ENCODE measurements at regions not wholly inside any gene's neighbourhood (a gene's known extent, or its start where the extent isn't known, plus 50 kb on each side); places are given as distances from the start of the nearest gene placed in this dataset.
"Not testable (repeated sequence)": the region's sequence is repeated elsewhere in the genome, so short reads cannot be mapped to it uniquely, and the experiment has no call there.

DNA sequence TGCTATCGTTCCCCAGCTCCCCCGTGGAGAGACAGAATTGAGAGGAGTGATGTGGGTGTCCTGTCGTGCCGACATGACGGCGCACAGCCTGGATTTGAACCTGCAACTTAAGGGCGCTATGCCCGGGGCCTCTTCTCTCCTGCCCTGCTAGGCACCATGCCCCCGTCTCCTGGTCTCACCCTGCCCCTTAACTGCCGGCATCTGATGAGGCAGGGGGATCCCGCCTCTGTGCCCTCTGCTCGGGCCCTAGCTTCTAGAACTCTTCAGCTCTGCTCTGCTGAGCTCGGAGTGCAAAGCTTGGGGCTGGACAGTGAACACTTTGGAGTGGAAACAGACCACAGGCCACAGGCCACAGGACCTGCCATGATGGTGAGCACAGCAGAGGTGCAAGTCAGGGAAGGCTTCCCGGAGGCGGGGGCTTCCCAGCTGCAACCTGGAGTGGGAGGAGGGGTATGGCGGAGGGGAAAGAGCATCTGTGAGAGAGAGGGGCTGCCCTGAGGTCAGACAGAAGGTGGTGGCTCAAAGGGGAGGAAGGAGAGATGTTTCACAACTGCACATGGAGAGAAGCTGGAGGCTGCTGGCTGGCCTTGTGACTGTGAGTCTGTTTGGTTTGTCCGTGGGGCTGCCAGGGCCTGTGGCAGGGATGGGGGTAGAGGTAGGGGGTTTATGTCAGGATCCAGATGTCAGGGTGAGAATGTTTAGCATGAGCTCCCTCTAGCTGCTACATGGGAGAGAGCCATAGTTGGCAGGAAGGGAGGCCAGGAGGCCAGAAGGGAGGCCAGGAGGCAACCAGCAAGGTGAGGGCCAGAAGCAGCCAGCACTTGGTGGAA is 107.8 kb downstream of the CRLF3 start:
- TF ChIP-seq, protein P1, sequence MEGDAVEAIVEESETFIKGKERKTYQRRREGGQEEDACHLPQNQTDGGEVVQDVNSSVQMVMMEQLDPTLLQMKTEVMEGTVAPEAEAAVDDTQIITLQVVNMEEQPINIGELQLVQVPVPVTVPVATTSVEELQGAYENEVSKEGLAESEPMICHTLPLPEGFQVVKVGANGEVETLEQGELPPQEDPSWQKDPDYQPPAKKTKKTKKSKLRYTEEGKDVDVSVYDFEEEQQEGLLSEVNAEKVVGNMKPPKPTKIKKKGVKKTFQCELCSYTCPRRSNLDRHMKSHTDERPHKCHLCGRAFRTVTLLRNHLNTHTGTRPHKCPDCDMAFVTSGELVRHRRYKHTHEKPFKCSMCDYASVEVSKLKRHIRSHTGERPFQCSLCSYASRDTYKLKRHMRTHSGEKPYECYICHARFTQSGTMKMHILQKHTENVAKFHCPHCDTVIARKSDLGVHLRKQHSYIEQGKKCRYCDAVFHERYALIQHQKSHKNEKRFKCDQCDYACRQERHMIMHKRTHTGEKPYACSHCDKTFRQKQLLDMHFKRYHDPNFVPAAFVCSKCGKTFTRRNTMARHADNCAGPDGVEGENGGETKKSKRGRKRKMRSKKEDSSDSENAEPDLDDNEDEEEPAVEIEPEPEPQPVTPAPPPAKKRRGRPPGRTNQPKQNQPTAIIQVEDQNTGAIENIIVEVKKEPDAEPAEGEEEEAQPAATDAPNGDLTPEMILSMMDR (IDR thresholded peaks at IDR 0.05) = no peak
- no peak for DNase-seq (ENCODE audit: low spot score)

DNA sequence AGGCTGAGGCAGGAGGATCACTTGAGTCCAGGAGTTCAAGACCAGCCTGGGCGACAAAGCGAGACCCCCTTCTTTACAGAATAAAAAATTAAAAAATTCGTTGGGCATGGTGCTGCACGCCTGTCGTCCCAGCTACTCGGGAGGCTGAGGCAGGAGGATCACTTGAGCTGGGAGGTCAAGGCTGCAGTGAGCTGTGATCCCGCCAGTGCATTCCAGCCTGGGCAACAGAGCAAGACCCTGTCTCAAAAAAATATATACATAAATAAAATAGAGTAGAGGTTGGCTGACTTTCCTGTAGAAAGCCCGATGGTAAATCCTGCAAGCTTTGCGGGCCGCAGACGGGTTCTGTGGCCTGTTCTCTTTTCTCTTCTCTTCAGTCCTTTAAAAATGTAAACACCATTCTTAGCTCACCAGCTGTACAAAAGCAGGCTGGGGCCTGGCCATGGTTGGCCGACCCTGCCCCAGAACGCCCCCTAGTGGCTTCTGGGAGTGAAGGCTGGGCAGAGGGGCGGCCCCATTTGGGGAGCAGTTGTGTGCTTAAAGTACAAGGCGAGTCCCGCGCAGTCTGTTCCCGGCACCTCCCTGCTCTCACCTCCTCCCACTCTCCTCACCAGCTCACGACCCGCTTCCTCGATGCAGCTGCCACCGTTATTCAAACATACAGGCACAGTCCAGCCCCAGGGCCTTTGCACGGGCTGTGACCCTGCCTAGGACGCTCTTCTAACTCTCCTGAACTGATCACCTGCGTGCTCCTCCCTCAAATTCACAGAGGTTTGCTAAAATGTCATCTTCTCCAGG is 109.5 kb downstream of the CRLF3 start:
- H3K27me3 ChIP-seq (replicated peaks; ENCODE audit: insufficient read depth); H3K9me3 ChIP-seq; ATAC-seq (ENCODE audit: insufficient number of reproducible peaks, low FRiP score, low read depth); H3K27ac ChIP-seq; H3K4me1 ChIP-seq (ENCODE audit: control insufficient read depth in 1 of 2, low read depth in 2 of 2); H3K36me3 ChIP-seq; DNase-seq (ENCODE audit: low spot score); H3K4me3 ChIP-seq: not testable (repeated sequence)
- TF ChIP-seq, protein P1 (IDR thresholded peaks at IDR 0.05) = peak; percentile 35

More for the DNA sequence above, 107.8 kb downstream of the CRLF3 start:
- Histone ChIP-seq H3K4me3 (no peak overlapping the region), H3K27me3 (replicated peaks; ENCODE audit: insufficient read depth) (no peaks in the 10 kb centered on the region), H3K9me3 (no peaks in the 10 kb centered on the region), H3K4me1 (ENCODE audit: control insufficient read depth in 1 of 2, low read depth in 2 of 2) (no peaks in the 10 kb centered on the region), H3K36me3 (no peaks in the 10 kb centered on the region), H3K27ac (no peak overlapping the region)
- ATAC-seq (ENCODE audit: insufficient number of reproducible peaks, low FRiP score, low read depth) = no peak

DNA sequence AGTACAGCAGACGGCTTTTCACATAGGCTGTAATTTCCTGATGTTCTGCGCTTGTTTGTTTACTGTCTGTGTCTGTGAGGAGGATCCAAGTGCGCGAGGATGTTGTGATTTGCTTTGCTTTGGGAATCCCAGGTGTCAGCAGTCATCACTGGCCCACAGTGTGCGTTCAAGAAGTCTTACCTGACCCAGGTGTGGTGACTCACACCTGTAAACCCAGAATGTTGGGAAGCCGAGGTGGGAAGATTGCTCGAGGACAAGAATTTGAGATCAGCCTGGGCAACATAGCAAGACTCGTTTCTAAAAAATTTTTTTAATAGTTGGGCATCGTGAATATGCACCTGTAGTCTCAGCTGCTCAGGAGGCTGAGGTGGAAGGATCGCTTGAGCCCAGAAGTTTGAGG is 110.7 kb downstream of the CRLF3 start:
- not testable (repeated sequence) for DNase-seq (ENCODE audit: low spot score); H3K27ac ChIP-seq; H3K4me3 ChIP-seq; ATAC-seq (ENCODE audit: insufficient number of reproducible peaks, low FRiP score, low read depth); H3K4me1 ChIP-seq (ENCODE audit: control insufficient read depth in 1 of 2, low read depth in 2 of 2); H3K36me3 ChIP-seq; H3K27me3 ChIP-seq (replicated peaks; ENCODE audit: insufficient read depth); H3K9me3 ChIP-seq

DNA sequence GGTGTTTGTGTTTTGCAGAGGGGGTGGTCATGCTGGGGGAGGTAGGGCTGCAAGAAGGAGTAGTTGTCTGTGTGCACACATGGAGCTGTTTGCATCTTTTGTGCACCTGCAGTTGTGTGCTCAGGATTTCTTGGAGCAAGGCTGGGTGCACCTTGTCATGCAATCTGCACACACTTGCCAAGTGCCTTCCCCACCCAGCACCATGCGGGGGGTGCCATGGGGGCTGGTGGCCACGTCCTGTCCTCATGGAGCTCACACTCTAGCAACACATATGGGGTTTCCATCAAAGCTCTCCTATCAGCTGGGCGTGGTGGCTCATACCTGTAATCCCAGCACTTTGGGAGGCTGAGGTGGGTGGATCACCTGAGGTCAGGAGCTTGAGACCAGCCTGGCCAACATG is 111.6 kb downstream of the CRLF3 start:
- H3K27me3 ChIP-seq (replicated peaks; ENCODE audit: insufficient read depth); H3K27ac ChIP-seq; ATAC-seq (ENCODE audit: insufficient number of reproducible peaks, low FRiP score, low read depth); H3K4me3 ChIP-seq; H3K9me3 ChIP-seq; H3K36me3 ChIP-seq; H3K4me1 ChIP-seq (ENCODE audit: control insufficient read depth in 1 of 2, low read depth in 2 of 2); DNase-seq (ENCODE audit: low spot score): not testable (repeated sequence)

DNA sequence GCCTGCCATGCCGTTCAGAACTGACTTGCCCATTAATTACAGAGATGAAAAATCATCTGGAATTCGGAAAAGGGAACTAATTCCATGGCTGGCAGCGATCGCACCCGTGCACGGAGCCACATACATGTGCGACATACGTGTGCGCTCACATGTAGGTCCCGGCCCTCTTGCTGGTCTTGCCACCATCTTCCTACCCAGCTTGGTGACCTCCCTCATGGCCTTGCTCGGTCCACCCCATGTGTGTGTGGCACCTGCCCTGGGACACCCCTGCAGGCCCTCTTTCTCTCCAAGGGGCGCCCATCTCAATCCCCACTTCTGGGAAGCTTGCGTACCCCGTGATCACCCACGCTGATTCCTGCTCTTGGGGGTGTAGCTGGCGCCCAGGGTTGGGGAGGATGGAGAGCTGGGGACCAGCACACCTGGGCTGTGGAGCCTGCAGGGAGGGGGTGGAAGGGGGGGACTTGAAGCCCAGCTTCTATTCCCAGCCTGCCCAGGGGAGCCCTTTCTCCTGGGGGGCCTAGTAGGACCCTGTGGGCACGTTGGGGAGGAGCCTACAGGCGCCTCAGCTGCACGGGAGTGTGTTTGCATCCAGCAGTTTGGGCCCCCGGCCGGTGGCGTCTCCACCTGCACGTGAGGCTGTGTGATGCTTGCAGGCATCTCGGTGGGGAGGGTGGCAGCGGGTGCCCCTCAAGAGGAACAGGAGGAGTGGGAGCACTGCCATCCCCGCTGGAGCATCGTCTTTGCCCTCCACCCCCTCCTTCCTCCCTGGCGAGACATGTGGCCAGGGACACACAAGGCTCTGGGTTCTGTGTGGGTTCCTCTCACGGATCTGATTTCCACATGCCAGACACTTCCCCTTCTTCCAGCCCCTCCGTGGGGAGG is 112.6 kb downstream of the CRLF3 start:
- not testable (repeated sequence) for H3K27ac ChIP-seq; H3K27me3 ChIP-seq (replicated peaks; ENCODE audit: insufficient read depth); H3K36me3 ChIP-seq; ATAC-seq (ENCODE audit: insufficient number of reproducible peaks, low FRiP score, low read depth); DNase-seq (ENCODE audit: low spot score); H3K9me3 ChIP-seq; H3K4me3 ChIP-seq; H3K4me1 ChIP-seq (ENCODE audit: control insufficient read depth in 1 of 2, low read depth in 2 of 2)

GRCh38 chr17:30711176-30711575 is 113.3 kb downstream of the CRLF3 start:
- DNase-seq (ENCODE audit: low spot score); ATAC-seq (ENCODE audit: insufficient number of reproducible peaks, low FRiP score, low read depth); H3K36me3 ChIP-seq; H3K9me3 ChIP-seq; H3K27ac ChIP-seq; H3K4me1 ChIP-seq (ENCODE audit: control insufficient read depth in 1 of 2, low read depth in 2 of 2); H3K4me3 ChIP-seq; H3K27me3 ChIP-seq (replicated peaks; ENCODE audit: insufficient read depth): not testable (repeated sequence)

GRCh38 chr17:30710276-30711088 is 114.0 kb downstream of the CRLF3 start:
- H3K36me3 ChIP-seq; ATAC-seq (ENCODE audit: insufficient number of reproducible peaks, low FRiP score, low read depth); H3K27me3 ChIP-seq (replicated peaks; ENCODE audit: insufficient read depth); DNase-seq (ENCODE audit: low spot score); H3K27ac ChIP-seq; H3K9me3 ChIP-seq: not testable (repeated sequence)
- H3K4me3 ChIP-seq = peak overlapping the region; percentile 87
- peaks cover 2 to 16% of the 10 kb centered on the region in 2 donors for H3K4me1 ChIP-seq (ENCODE audit: control insufficient read depth in 1 of 2, low read depth in 2 of 2)

- peak overlapping the region; percentile 87 for H3K4me3 ChIP-seq
- H3K4me1 ChIP-seq (ENCODE audit: control insufficient read depth in 1 of 2, low read depth in 2 of 2) = peaks cover 2 to 16% of the 10 kb centered on the region in 2 donors
- H3K27me3 ChIP-seq (replicated peaks; ENCODE audit: insufficient read depth); H3K27ac ChIP-seq; DNase-seq (ENCODE audit: low spot score); H3K9me3 ChIP-seq; ATAC-seq (ENCODE audit: insufficient number of reproducible peaks, low FRiP score, low read depth); H3K36me3 ChIP-seq: not testable (repeated sequence)
These were observed 114.8 kb downstream of the CRLF3 start for GRCh38 chr17:30709561-30710275.

- H3K27ac ChIP-seq; DNase-seq (ENCODE audit: low spot score); H3K36me3 ChIP-seq; H3K27me3 ChIP-seq (replicated peaks; ENCODE audit: insufficient read depth); H3K9me3 ChIP-seq; ATAC-seq (ENCODE audit: insufficient number of reproducible peaks, low FRiP score, low read depth): not testable (repeated sequence)
- H3K4me3 ChIP-seq = peak overlapping the region; percentile 92
- peaks cover 2 to 16% of the 10 kb centered on the region in 2 donors for H3K4me1 ChIP-seq (ENCODE audit: control insufficient read depth in 1 of 2, low read depth in 2 of 2)
These were observed 115.4 kb downstream of the CRLF3 start for GRCh38 chr17:30709096-30709495.

All from thoracic aorta (tissue), 2 donors.